T-cell (primary cell): ENCODE measurements at regions not wholly inside any gene's neighbourhood (a gene's known extent, or its start where the extent isn't known, plus 50 kb on each side); places are given as distances from the start of the nearest gene placed in this dataset.

Source experiments
- ATAC-seq, 4 experiments: fragments of 200-7000 bp in 3 of 4; fragments of 150-1000 bp in 1 of 4; cut with Tn5 transposase; replicated peaks in 1 of 4; 1 replicate in 3 of 4; 2 replicates in 1 of 4; pipeline ENCODE4 v1.10.0; 2021; ENCODE audit warnings: moderate library complexity in 3 of 4, mild to moderate bottlenecking in 2 of 4, moderate number of reproducible peaks in 1 of 4
- CTCF ChIA-PET, 2 donors: fragments of 300-600 bp; sonication (Branson Sonifier 250); formaldehyde crosslinking; loops; one replicate each; lab custom pipeline; 2022; ENCODE audit warnings: antibody characterized with exemption in 2 of 2; lab: Charles Lee
- POLR2A ChIA-PET, 2 donors: fragments of 300-600 bp; sonication (Branson Sonifier 250); formaldehyde crosslinking; loops; one replicate each; lab custom pipeline; 2022; ENCODE audit warnings: antibody characterized with exemption in 2 of 2; lab: Charles Lee
- DNase-seq, 35 experiments: peaks; one replicate each; pipeline versions ENCODE4 v3.0.0 to v3.0.0-alpha.2; 2013 to 2023
- H3K27ac ChIP-seq: one replicate; pipeline ENCODE4 v1.5.1; 2013; ENCODE audit warnings: low read length
- H3K27me3 ChIP-seq, 2 experiments: replicated peaks in 1 of 2; 1 replicate in 1 of 2; 2 replicates in 1 of 2; pipeline versions ENCODE4 v1.6.1 to v1.7.0; 2013; ENCODE audit warnings: low read length in 1 of 2, mixed read lengths in 1 of 2; ENCODE audit not compliant: control insufficient read depth in 2 of 2, insufficient read depth in 2 of 2; ENCODE audit errors: extremely low read depth in 1 of 2
- H3K36me3 ChIP-seq, 2 donors: 1 replicate in 1 of 2; 2 replicates in 1 of 2; pipeline versions ENCODE4 v1.6.1 to v1.7.0; 2013; ENCODE audit warnings: low read length in 1 of 2; ENCODE audit not compliant: control insufficient read depth in 2 of 2, insufficient read depth in 1 of 2; ENCODE audit errors: extremely low read depth in 1 of 2
- H3K4me1 ChIP-seq, 2 experiments: 1 replicate in 1 of 2; 2 replicates in 1 of 2; pipeline versions ENCODE4 v1.6.1 to v1.7.0; 2013; ENCODE audit warnings: low read length in 2 of 2, mixed read lengths in 1 of 2; ENCODE audit not compliant: insufficient read depth in 2 of 2, control insufficient read depth in 1 of 2; ENCODE audit errors: extremely low read depth in 1 of 2
- H3K4me3 ChIP-seq, 2 donors: 1 replicate in 1 of 2; 2 replicates in 1 of 2; pipeline versions ENCODE4 v1.5.1 to v1.7.0; 2013; ENCODE audit warnings: mild to moderate bottlenecking in 2 of 2, low read length in 1 of 2, moderate library complexity in 1 of 2; ENCODE audit not compliant: control insufficient read depth in 1 of 2; ENCODE audit errors: extremely low read depth in 1 of 2
- H3K9me3 ChIP-seq: 2 replicates; pipeline ENCODE4 v1.7.0; 2013
- H3K27ac Mint-ChIP-seq, 2 donors: one replicate each; pipeline ENCODE4 v1.8.0; 2020 to 2021; ENCODE audit warnings: mild to moderate bottlenecking in 2 of 2, mixed read lengths in 2 of 2
- H3K27me3 Mint-ChIP-seq, 2 donors: one replicate each; pipeline ENCODE4 v1.8.0; 2021 to 2022; ENCODE audit warnings: mixed read lengths in 2 of 2
- H3K36me3 Mint-ChIP-seq: one replicate; pipeline ENCODE4 v1.8.0; 2021; ENCODE audit warnings: mixed read lengths
- H3K4me1 Mint-ChIP-seq, 3 donors: one replicate each; pipeline ENCODE4 v1.8.0; 2020 to 2022; ENCODE audit warnings: mixed read lengths in 3 of 3, mild to moderate bottlenecking in 1 of 3
- H3K4me3 Mint-ChIP-seq, 3 donors: one replicate each; pipeline ENCODE4 v1.8.0; 2020 to 2022; ENCODE audit warnings: mild to moderate bottlenecking in 3 of 3, mixed read lengths in 3 of 3, moderate library complexity in 3 of 3
- H3K9me3 Mint-ChIP-seq, 3 donors: one replicate each; pipeline ENCODE4 v1.8.0; 2020 to 2022; ENCODE audit warnings: mixed read lengths in 3 of 3
- WGBS: methylation state at CpG from one replicate; pipeline ENCODE4 v1.1.5; 2013; ENCODE audit warnings: missing lambda C conversion rate; ENCODE audit not compliant: insufficient coverage; 5-methylcytosine and 5-hydroxymethylcytosine counted together

- DNase-seq (no peak), ATAC-seq (no peak)
- H3K4me3 ChIP-seq: no peak overlapping the region
- no peaks in the 10 kb centered on the region for H3K36me3 ChIP-seq
- H3K9me3 Mint-ChIP-seq: peaks cover 0 to 3% (median 0%) of the 10 kb centered on the region in 3 donors
- no peak overlapping the region for H3K4me3 Mint-ChIP-seq
- CTCF ChIA-PET: no interaction called here
- H3K27ac Mint-ChIP-seq: no peak overlapping the region
- no peaks in the 10 kb centered on the region for H3K9me3 ChIP-seq
- no peaks in the 10 kb centered on the region for H3K36me3 Mint-ChIP-seq
- H3K4me1 Mint-ChIP-seq: no peaks in the 10 kb centered on the region
- H3K27me3 ChIP-seq: no peaks in the 10 kb centered on the region
- 58% methylated on average over 2 of the region's 2 CpGs for WGBS
- H3K4me1 ChIP-seq: no peaks in the 10 kb centered on the region
- no peaks in the 10 kb centered on the region for H3K27me3 Mint-ChIP-seq
- H3K27ac ChIP-seq: no peak overlapping the region
- POLR2A ChIA-PET: no interaction called here
Measured at GRCh38 chr11:92643827-92644226, 325.6 kb upstream of the MTNR1B start.

- ChIA-PET POLR2A (no interaction called here), CTCF (no interaction called here)
- Histone ChIP-seq H3K27me3 (no peaks in the 10 kb centered on the region), H3K4me3 (no peak overlapping the region), H3K27ac (no peak overlapping the region), H3K36me3 (no peaks in the 10 kb centered on the region), H3K4me1 (no peaks in the 10 kb centered on the region), H3K9me3 (no peaks in the 10 kb centered on the region)
- Mint-ChIP-seq H3K4me1 (no peaks in the 10 kb centered on the region), H3K9me3 (peaks cover 0 to 3% (median 0%) of the 10 kb centered on the region in 3 donors), H3K36me3 (no peaks in the 10 kb centered on the region), H3K27ac (no peak overlapping the region), H3K27me3 (no peaks in the 10 kb centered on the region), H3K4me3 (no peak overlapping the region)
- WGBS: 86% methylated on average over 4 of the region's 10 CpGs
- ATAC-seq: no peak
- no peak for DNase-seq
Measured at GRCh38 chr11:92644595-92645445, 324.6 kb upstream of the MTNR1B start.

GRCh38 chr11:92651159-92651558, 318.3 kb upstream of the MTNR1B start:
- Histone ChIP-seq H3K4me3 (no peak overlapping the region), H3K27me3 (no peaks in the 10 kb centered on the region), H3K36me3 (no peaks in the 10 kb centered on the region), H3K4me1 (no peaks in the 10 kb centered on the region), H3K9me3 (no peaks in the 10 kb centered on the region), H3K27ac (no peak overlapping the region)
- POLR2A ChIA-PET: interaction anchor here in 1 of 2 donors (0.5 kb wide), 1 partner anchor 14 kb away, joined by 3 read pairs; no protein-coding TSS in a partner anchor
- Mint-ChIP-seq H3K4me3 (no peak overlapping the region), H3K4me1 (no peaks in the 10 kb centered on the region), H3K36me3 (no peaks in the 10 kb centered on the region), H3K27me3 (peaks cover 0 to 3% of the 10 kb centered on the region in 2 donors), H3K9me3 (peaks cover 0 to 3% (median 0%) of the 10 kb centered on the region in 3 donors), H3K27ac (no peak overlapping the region)
- CTCF ChIA-PET: no interaction called here
- DNase-seq: no peak
- 45% methylated on average over 2 of the region's 2 CpGs for WGBS
- ATAC-seq: no peak

DNA sequence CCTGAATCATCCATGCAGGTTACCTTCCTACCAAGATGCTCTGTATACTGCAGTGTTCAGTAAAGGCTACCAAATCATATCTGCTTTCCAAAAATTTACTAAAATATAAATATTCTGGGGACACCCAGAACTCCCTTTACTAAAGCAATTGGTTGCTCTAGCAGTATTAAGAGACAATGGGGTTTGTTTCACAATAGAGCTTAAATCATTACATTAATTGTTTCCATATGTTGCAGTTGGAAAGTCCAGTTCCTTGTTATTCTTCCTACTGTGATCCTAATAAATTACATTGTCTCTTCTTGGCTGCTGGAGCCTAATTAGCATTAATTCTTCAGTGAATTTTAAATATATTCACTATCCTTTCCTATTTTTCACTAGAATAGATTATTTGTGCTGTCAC, 316.0 kb upstream of the MTNR1B start:
- no peak for ATAC-seq
- no peaks in the 10 kb centered on the region for H3K4me1 ChIP-seq
- Mint-ChIP-seq H3K27me3 (peaks cover 0 to 3% of the 10 kb centered on the region in 2 donors), H3K36me3 (no peaks in the 10 kb centered on the region), H3K4me1 (no peaks in the 10 kb centered on the region), H3K9me3 (peaks cover 0 to 3% (median 0%) of the 10 kb centered on the region in 3 donors), H3K4me3 (no peak overlapping the region), H3K27ac (no peak overlapping the region)
- no peak for DNase-seq
- H3K27ac ChIP-seq: no peak overlapping the region
- ChIA-PET CTCF (no interaction called here), POLR2A (no interaction called here)
- no peak overlapping the region for H3K4me3 ChIP-seq
- H3K36me3 ChIP-seq: no peaks in the 10 kb centered on the region
- no peaks in the 10 kb centered on the region for H3K27me3 ChIP-seq
- no peaks in the 10 kb centered on the region for H3K9me3 ChIP-seq

DNA sequence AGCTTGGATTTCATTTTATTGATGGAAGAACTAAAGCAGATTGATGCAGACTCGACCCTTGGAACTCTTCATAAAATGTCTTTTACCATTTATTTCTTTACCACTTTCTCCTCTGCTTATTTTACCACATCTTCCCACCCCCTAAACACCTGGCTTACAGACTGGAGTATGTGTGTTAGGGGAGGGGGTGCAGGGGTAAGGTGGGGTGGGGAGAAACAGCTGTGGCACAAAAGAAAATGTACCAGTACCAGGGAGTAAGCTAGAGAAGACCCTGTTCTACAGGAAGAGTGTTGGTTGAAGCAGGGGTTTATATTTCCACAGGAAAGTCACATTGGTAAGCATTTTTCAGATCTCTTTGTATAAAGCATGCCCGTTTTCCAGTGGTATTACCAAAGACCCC, 312.7 kb upstream of the MTNR1B start:
- H3K27me3 Mint-ChIP-seq: peaks cover 0 to 3% of the 10 kb centered on the region in 2 donors
- no peaks in the 10 kb centered on the region for H3K4me1 Mint-ChIP-seq
- no peak overlapping the region for H3K4me3 ChIP-seq
- H3K27me3 ChIP-seq: no peaks in the 10 kb centered on the region
- ChIA-PET POLR2A (no interaction called here), CTCF (no interaction called here)
- no peak overlapping the region for H3K4me3 Mint-ChIP-seq
- WGBS: 60% methylated on average over 1 of the region's 2 CpGs
- DNase-seq: no peak
- no peaks in the 10 kb centered on the region for H3K36me3 ChIP-seq
- H3K27ac Mint-ChIP-seq: no peak overlapping the region
- peaks cover 0 to 5% (median 3%) of the 10 kb centered on the region in 3 donors for H3K9me3 Mint-ChIP-seq
- H3K27ac ChIP-seq: no peak overlapping the region
- no peaks in the 10 kb centered on the region for H3K9me3 ChIP-seq
- H3K36me3 Mint-ChIP-seq: no peaks in the 10 kb centered on the region
- no peaks in the 10 kb centered on the region for H3K4me1 ChIP-seq
- ATAC-seq: no peak

- Histone ChIP-seq H3K4me3 (no peak overlapping the region), H3K9me3 (no peaks in the 10 kb centered on the region), H3K36me3 (no peaks in the 10 kb centered on the region), H3K27me3 (no peaks in the 10 kb centered on the region), H3K4me1 (no peaks in the 10 kb centered on the region), H3K27ac (no peak overlapping the region)
- no peaks in the 10 kb centered on the region for H3K36me3 Mint-ChIP-seq
- peaks cover 0 to 3% of the 10 kb centered on the region in 2 donors for H3K27me3 Mint-ChIP-seq
- no peak for ATAC-seq
- WGBS: 0% methylated on average over 1 of the region's 2 CpGs
- CTCF ChIA-PET: no interaction called here
- no peak overlapping the region for H3K27ac Mint-ChIP-seq
- no peak overlapping the region for H3K4me3 Mint-ChIP-seq
- H3K4me1 Mint-ChIP-seq: no peaks in the 10 kb centered on the region
- DNase-seq: no peak
- POLR2A ChIA-PET: no interaction called here
- peaks cover 0 to 5% (median 3%) of the 10 kb centered on the region in 3 donors for H3K9me3 Mint-ChIP-seq
Measured at GRCh38 chr11:92657226-92657625, 312.2 kb upstream of the MTNR1B start.
